HUES48 (cell line): ENCODE measurements at regions not wholly inside any gene's neighbourhood (a gene's known extent, or its start where the extent isn't known, plus 50 kb on each side); places are given as distances from the start of the nearest gene placed in this dataset.

ENCODE experiments used
- H3K27ac ChIP-seq: one replicate; pipeline ENCODE4 v1.7.0; 2013; ENCODE audit warnings: low read depth, low read length, inconsistent platforms
- H3K27me3 ChIP-seq: 2 replicates; pipeline ENCODE4 v1.6.1; 2013; ENCODE audit warnings: mild to moderate bottlenecking, low read length; ENCODE audit not compliant: control insufficient read depth, insufficient read depth
- H3K36me3 ChIP-seq: 2 replicates; pipeline ENCODE4 v1.6.1; 2013; ENCODE audit warnings: low read length; ENCODE audit not compliant: control insufficient read depth, insufficient read depth
- H3K4me1 ChIP-seq: 2 replicates; pipeline ENCODE4 v1.6.1; 2013; ENCODE audit warnings: mild to moderate bottlenecking, low read length; ENCODE audit not compliant: control insufficient read depth, insufficient read depth
- H3K4me3 ChIP-seq: 2 replicates; pipeline ENCODE4 v1.5.1; 2013; ENCODE audit warnings: mild to moderate bottlenecking, low read depth, low read length
- H3K9ac ChIP-seq: 2 replicates; pipeline ENCODE4 v1.6.1; 2013; ENCODE audit warnings: mild to moderate bottlenecking, low read depth, low read length, moderate library complexity
- H3K9me3 ChIP-seq: 2 replicates; pipeline ENCODE4 v1.6.1; 2013; ENCODE audit warnings: low read length; ENCODE audit not compliant: control insufficient read depth, insufficient read depth

DNA sequence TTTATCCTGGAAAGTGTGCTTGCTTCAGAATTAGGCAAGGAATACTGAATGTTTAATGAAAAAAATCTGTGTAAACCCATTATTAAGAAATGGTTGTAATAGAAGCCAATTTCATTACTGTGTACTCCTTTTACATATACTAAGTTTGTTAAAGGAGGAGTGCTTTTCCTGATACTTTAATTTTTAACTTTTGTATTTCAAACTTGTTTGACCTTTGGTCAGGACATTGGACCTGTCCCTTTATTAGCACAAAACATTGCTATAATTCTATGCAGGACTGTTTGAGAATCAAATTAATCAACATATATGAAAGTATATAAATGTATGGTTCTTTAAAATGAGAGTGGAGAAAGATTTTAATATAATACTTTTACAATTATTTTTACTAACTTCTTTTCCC is 659.6 kb downstream of the TMTC2 start:
- H3K4me1 ChIP-seq, result no peaks in the 10 kb centered on the region
- H3K36me3 ChIP-seq, result no peaks in the 10 kb centered on the region
- H3K27me3 ChIP-seq, result no peaks in the 10 kb centered on the region
- no peak overlapping the region for H3K9ac ChIP-seq
- peaks cover 8% of the 10 kb centered on the region; the same call in 1 of the 2 replicates for H3K9me3 ChIP-seq
- no peak overlapping the region for H3K4me3 ChIP-seq
- H3K27ac ChIP-seq, result no peak overlapping the region

- Histone ChIP-seq H3K27me3 (no peaks in the 10 kb centered on the region), H3K27ac (no peak overlapping the region), H3K36me3 (no peaks in the 10 kb centered on the region), H3K9ac (no peak overlapping the region), H3K9me3 (peaks cover 8% of the 10 kb centered on the region; the same call in 1 of the 2 replicates), H3K4me3 (no peak overlapping the region), H3K4me1 (no peaks in the 10 kb centered on the region)
Observed at GRCh38 chr12:83343767-83344166, 657.1 kb downstream of the TMTC2 start.

DNA sequence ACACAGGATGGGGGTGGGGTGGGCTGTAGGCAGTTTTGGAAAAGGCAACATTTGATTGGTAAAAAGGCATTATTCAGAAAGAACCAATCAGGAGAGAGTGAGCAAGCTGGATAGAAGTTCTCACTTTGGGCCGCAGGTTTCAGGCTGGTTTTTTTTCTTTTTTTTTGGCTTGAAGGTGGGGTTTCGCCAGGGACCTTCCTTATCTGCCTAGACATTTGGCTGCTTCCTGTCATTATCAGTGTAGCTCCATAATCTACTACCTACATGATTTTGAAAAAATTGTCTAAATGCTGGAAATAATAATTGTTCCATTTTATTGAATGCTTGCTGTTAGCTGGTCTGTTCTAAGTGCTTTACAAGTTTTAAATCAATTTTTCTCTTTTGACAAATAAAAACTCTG is 649.0 kb downstream of the TMTC2 start:
- Histone ChIP-seq H3K4me3 (no peak overlapping the region), H3K9me3 (no peaks in the 10 kb centered on the region), H3K4me1 (no peaks in the 10 kb centered on the region), H3K36me3 (no peaks in the 10 kb centered on the region), H3K9ac (no peak overlapping the region), H3K27ac (no peak overlapping the region), H3K27me3 (no peaks in the 10 kb centered on the region)

DNA sequence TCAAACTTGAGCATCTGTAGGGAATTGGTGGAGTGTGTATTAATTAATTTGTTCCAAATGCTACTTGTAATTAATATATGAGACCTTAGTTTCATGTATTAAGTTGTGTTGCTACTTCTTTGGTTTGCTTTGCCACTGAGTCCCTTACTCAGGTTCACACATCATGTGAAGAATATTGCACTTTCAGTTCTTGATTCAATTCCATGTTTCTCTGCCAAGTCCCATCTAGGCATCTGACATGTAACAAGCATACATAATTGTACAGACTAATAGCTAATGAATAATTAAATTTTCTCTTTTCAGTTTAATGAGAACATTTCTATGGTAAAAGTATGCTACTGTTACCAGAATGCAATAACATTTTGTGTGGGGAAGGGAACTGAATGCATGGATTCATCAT is 640.0 kb downstream of the TMTC2 start:
- Histone ChIP-seq H3K9ac (no peak overlapping the region), H3K27me3 (no peaks in the 10 kb centered on the region), H3K4me3 (no peak overlapping the region), H3K9me3 (no peaks in the 10 kb centered on the region), H3K4me1 (no peaks in the 10 kb centered on the region), H3K36me3 (no peaks in the 10 kb centered on the region), H3K27ac (no peak overlapping the region)

GRCh38 chr12:83323866-83324265 is 637.2 kb downstream of the TMTC2 start:
- H3K9me3 ChIP-seq, result no peaks in the 10 kb centered on the region
- H3K36me3 ChIP-seq, result no peaks in the 10 kb centered on the region
- H3K9ac ChIP-seq, result no peak overlapping the region
- H3K27me3 ChIP-seq, result no peaks in the 10 kb centered on the region
- H3K4me1 ChIP-seq, result no peaks in the 10 kb centered on the region
- H3K27ac ChIP-seq, result no peak overlapping the region
- no peak overlapping the region for H3K4me3 ChIP-seq

- no peak overlapping the region for H3K27ac ChIP-seq
- no peak overlapping the region for H3K4me3 ChIP-seq
- H3K27me3 ChIP-seq, result no peaks in the 10 kb centered on the region
- H3K36me3 ChIP-seq, result no peaks in the 10 kb centered on the region
- H3K9me3 ChIP-seq, result no peaks in the 10 kb centered on the region
- no peaks in the 10 kb centered on the region for H3K4me1 ChIP-seq
- no peak overlapping the region for H3K9ac ChIP-seq
Observed at GRCh38 chr12:83322809-83323208, 636.1 kb downstream of the TMTC2 start.

DNA sequence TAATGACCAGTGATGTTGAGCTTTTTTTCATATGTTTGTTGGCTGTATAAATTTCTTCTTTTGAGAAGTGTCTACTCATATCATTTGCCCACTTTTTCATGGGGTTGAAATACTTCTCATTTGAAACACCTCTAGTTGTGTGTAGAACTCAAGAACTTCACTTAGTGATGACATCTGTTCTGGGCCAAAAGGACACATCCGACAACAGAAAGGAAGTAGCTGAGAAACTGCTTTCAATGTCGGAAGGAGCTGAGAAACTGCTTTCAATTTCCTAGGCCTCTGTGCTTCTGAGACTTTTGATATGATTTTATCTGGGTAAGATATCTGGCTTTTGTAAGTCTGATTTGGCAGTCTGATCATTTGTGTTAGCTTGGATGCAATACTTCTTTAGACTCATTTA is 635.3 kb downstream of the TMTC2 start:
- Histone ChIP-seq H3K4me3 (no peak overlapping the region), H3K27me3 (no peaks in the 10 kb centered on the region), H3K9ac (no peak overlapping the region), H3K27ac (no peak overlapping the region), H3K9me3 (no peaks in the 10 kb centered on the region), H3K36me3 (no peaks in the 10 kb centered on the region), H3K4me1 (no peaks in the 10 kb centered on the region)

DNA sequence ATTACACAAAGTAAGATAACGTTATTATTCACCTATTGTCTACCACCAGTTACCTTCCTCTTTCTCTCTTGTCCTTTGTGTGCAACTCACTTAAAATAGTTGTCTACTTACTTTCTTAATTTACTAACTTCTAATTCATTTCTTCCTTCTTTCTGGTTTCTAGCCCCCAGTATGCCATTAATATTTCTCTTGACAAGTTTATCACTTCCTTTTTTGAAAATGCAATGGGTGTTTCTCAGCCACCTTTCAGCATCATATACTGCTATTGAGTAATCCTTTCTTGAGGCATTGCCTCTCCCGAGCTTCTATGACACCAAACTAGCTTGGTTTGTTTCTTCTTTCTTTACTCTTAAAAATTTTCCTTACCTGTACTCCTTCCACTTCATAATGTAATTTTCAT is 633.6 kb downstream of the TMTC2 start:
- no peak overlapping the region for H3K9ac ChIP-seq
- no peaks in the 10 kb centered on the region for H3K27me3 ChIP-seq
- no peaks in the 10 kb centered on the region for H3K4me1 ChIP-seq
- no peak overlapping the region for H3K27ac ChIP-seq
- no peaks in the 10 kb centered on the region for H3K9me3 ChIP-seq
- no peaks in the 10 kb centered on the region for H3K36me3 ChIP-seq
- H3K4me3 ChIP-seq, result no peak overlapping the region

DNA sequence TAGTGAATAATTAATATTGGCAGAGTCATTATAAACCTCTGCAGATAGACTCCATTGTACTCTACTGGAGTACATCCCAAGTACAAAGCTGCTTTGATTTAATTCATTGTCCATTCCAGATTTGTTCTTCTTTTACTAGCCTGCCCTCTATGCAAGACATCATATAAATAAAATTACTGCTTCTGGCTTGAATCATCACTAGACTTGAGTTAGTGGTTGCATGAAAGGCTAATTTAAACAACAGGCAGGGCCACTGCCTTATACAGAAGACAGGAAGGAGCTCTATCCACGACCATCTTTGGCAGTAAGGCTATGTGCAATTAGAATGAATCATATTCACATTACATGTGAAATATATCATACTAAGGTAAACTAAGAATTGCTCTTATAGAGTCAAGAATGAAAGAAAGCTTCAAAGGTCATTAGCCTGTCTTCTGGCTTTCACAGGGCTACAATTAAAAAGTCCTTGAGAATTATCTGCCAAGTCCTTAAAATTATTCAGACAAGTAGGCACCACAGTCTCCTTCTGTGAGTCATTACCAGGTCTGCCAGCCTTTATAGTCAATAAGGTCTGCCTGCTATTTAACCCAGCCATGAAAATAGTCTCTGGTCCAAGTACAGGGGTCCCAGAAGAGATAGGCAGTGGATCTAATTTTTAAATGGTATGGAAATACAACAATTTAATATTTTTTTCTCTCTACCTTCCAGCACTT is 631.8 kb downstream of the TMTC2 start:
- no peak overlapping the region for H3K9ac ChIP-seq
- H3K9me3 ChIP-seq, result no peaks in the 10 kb centered on the region
- no peaks in the 10 kb centered on the region for H3K27me3 ChIP-seq
- no peak overlapping the region for H3K4me3 ChIP-seq
- no peak overlapping the region for H3K27ac ChIP-seq
- H3K4me1 ChIP-seq, result no peaks in the 10 kb centered on the region
- no peaks in the 10 kb centered on the region for H3K36me3 ChIP-seq

DNA sequence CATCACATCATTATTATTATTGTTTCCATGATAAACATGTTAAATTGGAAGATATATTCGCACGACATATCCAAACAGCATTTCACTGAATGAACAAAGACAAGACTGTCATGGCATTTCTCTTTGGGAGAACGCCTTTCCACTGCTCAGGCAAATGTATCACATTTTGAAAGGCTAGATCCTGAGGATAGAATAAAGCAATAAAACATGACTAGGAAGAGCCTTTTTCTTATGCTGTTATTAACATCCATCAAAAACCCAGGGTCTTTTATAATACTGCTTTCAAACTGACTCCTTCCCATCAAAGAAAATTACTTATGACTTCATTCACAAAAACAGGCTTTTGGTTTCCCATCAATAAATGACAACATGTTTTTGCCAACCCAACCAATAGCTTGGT is 630.9 kb downstream of the TMTC2 start:
- no peaks in the 10 kb centered on the region for H3K27me3 ChIP-seq
- H3K9me3 ChIP-seq, result no peaks in the 10 kb centered on the region
- H3K36me3 ChIP-seq, result no peaks in the 10 kb centered on the region
- no peaks in the 10 kb centered on the region for H3K4me1 ChIP-seq
- no peak overlapping the region for H3K27ac ChIP-seq
- H3K9ac ChIP-seq, result no peak overlapping the region
- H3K4me3 ChIP-seq, result no peak overlapping the region

DNA sequence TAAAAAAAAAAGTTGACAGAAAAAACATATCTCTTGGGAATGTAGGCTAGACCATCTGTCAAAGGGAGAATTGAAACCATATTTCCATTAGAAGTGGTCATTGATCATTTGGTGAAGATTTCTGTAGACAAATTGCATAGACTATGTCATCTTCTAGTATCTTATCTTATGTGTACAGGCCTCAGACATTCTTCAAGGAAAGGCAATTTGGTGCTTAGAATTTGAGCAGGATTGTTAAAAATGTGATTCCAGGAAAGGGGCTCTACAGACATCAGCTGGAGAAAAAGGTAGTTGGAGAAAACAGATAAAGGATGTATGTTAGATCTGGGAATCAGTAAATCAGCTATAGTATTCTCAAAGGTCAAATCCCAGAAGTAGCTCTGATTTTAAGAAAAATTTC is 627.1 kb downstream of the TMTC2 start:
- H3K9me3 ChIP-seq, result no peaks in the 10 kb centered on the region
- H3K9ac ChIP-seq, result no peak overlapping the region
- H3K4me3 ChIP-seq, result no peak overlapping the region
- H3K27me3 ChIP-seq, result no peaks in the 10 kb centered on the region
- H3K27ac ChIP-seq, result no peak overlapping the region
- H3K4me1 ChIP-seq, result no peaks in the 10 kb centered on the region
- no peaks in the 10 kb centered on the region for H3K36me3 ChIP-seq
